Spleen (tissue), 7 donors: ENCODE measurements at regions not wholly inside any gene's neighbourhood (a gene's known extent, or its start where the extent isn't known, plus 50 kb on each side); places are given as distances from the start of the nearest gene placed in this dataset.

Experiments used
- CTCF ChIP-seq, 11 experiments: fragments of 200-600 bp in 7 of 11; fragments of 450-650 bp in 4 of 11; sonication (generic) in 4 of 11; IDR thresholded peaks in 8 of 11; conservative IDR thresholded peaks in 3 of 11; 1 replicate in 7 of 11; 2 replicates in 4 of 11; pipeline versions ENCODE4 v1.4.0 to v1.8.0; 2016 to 2021; ENCODE audit warnings: antibody characterized with exemption in 11 of 11, inconsistent platforms in 4 of 11, mild to moderate bottlenecking in 1 of 11
- POLR2A ChIP-seq, 3 donors: fragments of 450-650 bp; IDR thresholded peaks; one replicate each; pipeline ENCODE4 v1.5.1; 2017; ENCODE audit warnings: antibody characterized with exemption in 3 of 3, mild to moderate bottlenecking in 1 of 3
- donor health status: DM: no; HTN: no; CAD: no; lungs with moderate emphysema.
- donor health status: DM: no; HTN: no; CAD: no.
- donor health status: DM: no; HTN: no; CAD: no.

GRCh38 chr9:126069400-126069955 is 257.2 kb upstream of the MVB12B start:
- TF ChIP-seq CTCF (IDR thresholded peaks at IDR 0.05 in 8 of 11, conservative IDR thresholded peaks at IDR 0.05 in 3 of 11) (no peak), POLR2A (IDR thresholded peaks at IDR 0.05) (no peak)
